Sigmoid colon (tissue), 6 donors: ENCODE measurements at regions not wholly inside any gene's neighbourhood (a gene's known extent, or its start where the extent isn't known, plus 50 kb on each side); places are given as distances from the start of the nearest gene placed in this dataset.

ENCODE experiments used
- DNase-seq: peaks from one replicate; pipeline ENCODE4 v3.0.0-alpha.2; 2019
- H3K27ac ChIP-seq, 4 donors: fragments of 200-600 bp; sonication (generic); one replicate each; pipeline ENCODE4 v1.5.1; 2016 to 2019; ENCODE audit warnings: mild to moderate bottlenecking in 1 of 4
- H3K27me3 ChIP-seq, 3 donors: fragments of 200-600 bp; sonication (generic); one replicate each; pipeline ENCODE4 v1.5.1; 2019; ENCODE audit warnings: mild to moderate bottlenecking in 1 of 3
- H3K36me3 ChIP-seq, 4 donors: fragments of 200-600 bp; sonication (generic); one replicate each; pipeline ENCODE4 v1.5.1; 2016 to 2019
- H3K4me1 ChIP-seq, 4 donors: fragments of 200-600 bp; sonication (generic); one replicate each; pipeline ENCODE4 v1.5.1; 2017 to 2019
- H3K4me3 ChIP-seq, 4 donors: fragments of 200-600 bp; sonication (generic); one replicate each; pipeline ENCODE4 v1.5.1; 2017 to 2019; ENCODE audit warnings: mild to moderate bottlenecking in 2 of 4, moderate library complexity in 1 of 4
- H3K9me3 ChIP-seq, 4 donors: fragments of 200-600 bp in 3 of 4; sonication (generic) in 3 of 4; one replicate each; pipeline versions ENCODE4 v1.5.1 to v1.6.1; 2013 to 2019
- EP300 ChIP-seq, 4 donors: sonication (generic); formaldehyde crosslinking; IDR thresholded peaks; one replicate each; pipeline ENCODE4 v1.6.1; 2017; ENCODE audit warnings: antibody characterized with exemption in 4 of 4
- POLR2A ChIP-seq, 2 donors: fragments of 450-650 bp; IDR thresholded peaks; one replicate each; pipeline ENCODE4 v1.6.1; 2016; ENCODE audit warnings: antibody characterized with exemption in 2 of 2, mild to moderate bottlenecking in 2 of 2, moderate library complexity in 2 of 2
- POLR2AphosphoS5 ChIP-seq, 4 donors: sonication (generic); formaldehyde crosslinking; IDR thresholded peaks; one replicate each; pipeline ENCODE4 v1.6.1; 2017; ENCODE audit warnings: antibody characterized with exemption in 4 of 4
- WGBS, 2 donors: extraction: QIAGEN DNeasy Blood & Tissue Kit; methylation state at CpG; one replicate each; pipeline ENCODE4 v1.1.7; 2013; 5-methylcytosine and 5-hydroxymethylcytosine counted together
- intact Hi-C: fragments of 100-400 bp; cut with DNase I; formaldehyde crosslinking; loops from one replicate; pipeline ENCODE4 v1.15.1; 2023
- TF ChIP-seq, protein P1 (sequence below), 4 experiments: fragments of 450-650 bp in 3 of 4; fragments of 200-600 bp in 1 of 4; IDR thresholded peaks; one replicate each; pipeline ENCODE4 v1.5.1; 2016 to 2019; ENCODE audit warnings: antibody characterized with exemption in 4 of 4, mild to moderate bottlenecking in 3 of 4, moderate library complexity in 2 of 4
- donor health status: healthy with polysubstance abuse.
- donor health status: healthy.

DNA sequence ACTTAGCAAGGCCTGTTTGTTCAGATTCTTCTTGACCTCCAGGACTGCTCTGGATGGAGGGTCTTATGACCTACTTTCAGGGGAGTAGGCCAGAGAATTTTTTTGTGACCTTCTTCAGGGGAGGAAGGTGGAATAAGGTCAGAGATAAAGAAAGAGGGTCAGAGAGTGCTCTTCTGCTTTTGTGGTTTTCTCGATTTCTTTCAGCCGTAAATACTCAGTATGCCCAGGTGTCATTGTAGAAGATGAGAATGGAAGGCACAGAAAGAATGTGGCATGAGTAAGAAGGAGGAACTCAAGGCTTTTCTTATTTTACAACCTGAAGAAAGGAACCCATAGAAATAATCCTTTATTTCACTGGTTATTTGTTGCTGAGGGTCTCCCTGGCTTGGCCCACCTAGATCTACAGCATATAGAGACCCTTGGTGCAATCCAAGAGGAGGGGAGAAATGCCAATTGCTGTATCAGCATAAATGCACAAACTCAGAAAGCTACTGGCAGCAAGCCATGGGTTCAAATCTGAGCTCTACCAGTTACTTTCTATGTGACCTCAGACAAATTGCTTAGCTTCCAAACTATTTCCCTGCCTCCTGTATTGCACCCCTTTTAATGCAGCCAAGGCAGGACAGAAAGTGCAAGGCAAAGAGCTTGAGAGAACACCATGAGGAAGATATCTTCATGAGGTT, 68.0 kb downstream of the OLIG3 start:
- H3K27me3 ChIP-seq, result no peaks in the 10 kb centered on the region
- no peak overlapping the region for H3K4me3 ChIP-seq
- H3K4me1 ChIP-seq, result no peaks in the 10 kb centered on the region
- H3K9me3 ChIP-seq, result no peaks in the 10 kb centered on the region
- intact Hi-C loops, result no loop called here
- WGBS, 2 donors, result 48 to 62% methylated on average over 2 of the region's 2 CpGs
- no peak for TF ChIP-seq POLR2AphosphoS5 (IDR thresholded peaks at IDR 0.05)
- no peak for TF ChIP-seq EP300 (IDR thresholded peaks at IDR 0.05)
- TF ChIP-seq, protein P1, sequence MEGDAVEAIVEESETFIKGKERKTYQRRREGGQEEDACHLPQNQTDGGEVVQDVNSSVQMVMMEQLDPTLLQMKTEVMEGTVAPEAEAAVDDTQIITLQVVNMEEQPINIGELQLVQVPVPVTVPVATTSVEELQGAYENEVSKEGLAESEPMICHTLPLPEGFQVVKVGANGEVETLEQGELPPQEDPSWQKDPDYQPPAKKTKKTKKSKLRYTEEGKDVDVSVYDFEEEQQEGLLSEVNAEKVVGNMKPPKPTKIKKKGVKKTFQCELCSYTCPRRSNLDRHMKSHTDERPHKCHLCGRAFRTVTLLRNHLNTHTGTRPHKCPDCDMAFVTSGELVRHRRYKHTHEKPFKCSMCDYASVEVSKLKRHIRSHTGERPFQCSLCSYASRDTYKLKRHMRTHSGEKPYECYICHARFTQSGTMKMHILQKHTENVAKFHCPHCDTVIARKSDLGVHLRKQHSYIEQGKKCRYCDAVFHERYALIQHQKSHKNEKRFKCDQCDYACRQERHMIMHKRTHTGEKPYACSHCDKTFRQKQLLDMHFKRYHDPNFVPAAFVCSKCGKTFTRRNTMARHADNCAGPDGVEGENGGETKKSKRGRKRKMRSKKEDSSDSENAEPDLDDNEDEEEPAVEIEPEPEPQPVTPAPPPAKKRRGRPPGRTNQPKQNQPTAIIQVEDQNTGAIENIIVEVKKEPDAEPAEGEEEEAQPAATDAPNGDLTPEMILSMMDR (IDR thresholded peaks at IDR 0.05), result no peak
- TF ChIP-seq POLR2A (IDR thresholded peaks at IDR 0.05), result no peak
- H3K36me3 ChIP-seq, result no peaks in the 10 kb centered on the region
- no peak for DNase-seq
- H3K27ac ChIP-seq, result no peak overlapping the region

- 45 to 76% methylated on average over 3 of the region's 3 CpGs for WGBS, 2 donors
- H3K9me3 ChIP-seq, result no peaks in the 10 kb centered on the region
- intact Hi-C loops, result no loop called here
- H3K27me3 ChIP-seq, result no peaks in the 10 kb centered on the region
- no peaks in the 10 kb centered on the region for H3K4me1 ChIP-seq
- no peak for DNase-seq
- no peak overlapping the region for H3K27ac ChIP-seq
- H3K4me3 ChIP-seq, result no peak overlapping the region
- TF ChIP-seq EP300 (IDR thresholded peaks at IDR 0.05) (no peak), POLR2AphosphoS5 (IDR thresholded peaks at IDR 0.05) (no peak), POLR2A (IDR thresholded peaks at IDR 0.05) (no peak)
- TF ChIP-seq, protein P1 (IDR thresholded peaks at IDR 0.05), result no peak
- no peaks in the 10 kb centered on the region for H3K36me3 ChIP-seq
Measured at GRCh38 chr6:137424251-137424650, 69.9 kb downstream of the OLIG3 start.

- no peaks in the 10 kb centered on the region for H3K36me3 ChIP-seq
- DNase-seq, result no peak
- 62 to 87% methylated on average over 3 of the region's 3 CpGs for WGBS, 2 donors
- TF ChIP-seq, protein P1 (IDR thresholded peaks at IDR 0.05), result no peak
- TF ChIP-seq POLR2AphosphoS5 (IDR thresholded peaks at IDR 0.05) (no peak), POLR2A (IDR thresholded peaks at IDR 0.05) (no peak), EP300 (IDR thresholded peaks at IDR 0.05) (no peak)
- no peaks in the 10 kb centered on the region for H3K9me3 ChIP-seq
- no peaks in the 10 kb centered on the region for H3K27me3 ChIP-seq
- intact Hi-C loops, result no loop called here
- H3K27ac ChIP-seq, result no peak overlapping the region
- no peaks in the 10 kb centered on the region for H3K4me1 ChIP-seq
- no peak overlapping the region for H3K4me3 ChIP-seq
Measured at GRCh38 chr6:137423451-137424168, 70.6 kb downstream of the OLIG3 start.

- H3K9me3 ChIP-seq, result no peaks in the 10 kb centered on the region
- DNase-seq, result no peak
- intact Hi-C loops, result loop anchor here (10.0 kb wide), 1 partner anchor 153 kb away; no protein-coding TSS in a partner anchor
- peaks cover 0 to 4% (median 0%) of the 10 kb centered on the region in 3 donors for H3K27me3 ChIP-seq
- WGBS, 2 donors, result 81 to 85% methylated on average over 2 of the region's 2 CpGs
- peaks cover 0 to 10% (median 4%) of the 10 kb centered on the region in 4 donors for H3K4me1 ChIP-seq
- TF ChIP-seq, protein P1 (IDR thresholded peaks at IDR 0.05), result no peak
- TF ChIP-seq EP300 (IDR thresholded peaks at IDR 0.05), result no peak
- no peak for TF ChIP-seq POLR2AphosphoS5 (IDR thresholded peaks at IDR 0.05)
- TF ChIP-seq POLR2A (IDR thresholded peaks at IDR 0.05), result no peak
- H3K36me3 ChIP-seq, result no peaks in the 10 kb centered on the region
- H3K27ac ChIP-seq, result no peak overlapping the region
- H3K4me3 ChIP-seq, result no peak overlapping the region
Measured at GRCh38 chr6:137417396-137417795, 76.8 kb downstream of the OLIG3 start.
